CMK (cell line): ENCODE measurements at regions not wholly inside any gene's neighbourhood (a gene's known extent, or its start where the extent isn't known, plus 50 kb on each side); places are given as distances from the start of the nearest gene placed in this dataset.

ENCODE experiments used
- DNase-seq: peaks from one replicate; pipeline ENCODE4 v3.0.0-alpha.2; 2010; ENCODE audit warnings: low read depth

DNA sequence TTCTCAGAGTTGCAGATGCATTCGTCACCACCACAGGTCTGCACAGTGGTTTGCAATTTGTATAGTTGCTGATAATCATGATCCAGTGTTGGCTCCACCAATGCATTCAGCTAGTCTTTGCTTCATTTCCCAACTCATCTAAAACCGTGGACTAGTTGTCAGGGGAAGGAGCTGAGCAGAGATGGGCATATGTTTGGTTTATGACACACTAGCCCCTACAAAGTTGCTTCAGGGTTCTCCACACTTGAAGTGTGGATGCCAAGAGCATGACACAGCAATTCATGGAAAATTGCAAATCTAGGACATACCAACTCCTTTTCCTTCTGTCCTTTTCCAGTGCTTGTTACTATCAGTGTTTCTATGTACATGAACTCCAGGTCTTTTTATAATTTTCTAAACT lies 168.0 kb downstream of the TNFSF13B start:
- DNase-seq, result no peak

DNA sequence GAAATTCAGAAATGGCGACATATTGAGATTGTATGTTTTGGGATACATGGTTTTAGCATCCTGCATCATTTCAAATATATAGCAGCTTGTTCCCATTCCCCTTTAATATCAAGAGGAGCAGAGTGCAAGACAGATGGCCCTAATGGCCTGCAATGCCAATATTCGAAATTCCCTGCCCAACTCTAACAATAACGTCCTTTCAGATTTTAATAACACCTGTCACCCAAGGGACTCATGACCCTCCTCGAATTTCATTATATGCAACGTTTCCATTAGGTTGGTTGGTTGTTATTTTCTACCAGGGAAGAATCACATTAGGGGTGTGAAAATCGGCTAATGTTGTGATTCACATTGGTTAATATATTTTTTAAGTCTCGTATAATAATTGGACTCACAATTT lies 170.0 kb downstream of the TNFSF13B start:
- no peak for DNase-seq

DNA sequence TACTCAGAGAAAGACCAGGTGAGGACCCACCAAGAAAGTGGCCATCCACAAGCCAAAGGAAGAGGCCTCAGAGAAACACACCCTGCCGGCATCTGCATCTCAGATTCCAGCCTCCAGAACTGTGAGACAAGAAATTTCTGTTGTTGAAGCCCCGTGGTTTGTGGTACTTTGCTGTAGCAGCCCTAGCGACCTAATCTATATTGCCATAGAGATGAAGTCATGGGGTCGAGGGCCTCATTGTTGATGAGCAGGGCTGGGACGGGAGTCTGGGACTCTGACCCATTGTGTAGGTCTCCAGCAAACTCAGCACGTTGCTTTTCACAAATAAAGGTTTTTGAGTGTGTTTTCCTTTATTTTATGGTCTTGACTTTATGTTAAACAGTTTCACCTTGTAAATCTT lies 174.9 kb downstream of the TNFSF13B start:
- no peak for DNase-seq

DNA sequence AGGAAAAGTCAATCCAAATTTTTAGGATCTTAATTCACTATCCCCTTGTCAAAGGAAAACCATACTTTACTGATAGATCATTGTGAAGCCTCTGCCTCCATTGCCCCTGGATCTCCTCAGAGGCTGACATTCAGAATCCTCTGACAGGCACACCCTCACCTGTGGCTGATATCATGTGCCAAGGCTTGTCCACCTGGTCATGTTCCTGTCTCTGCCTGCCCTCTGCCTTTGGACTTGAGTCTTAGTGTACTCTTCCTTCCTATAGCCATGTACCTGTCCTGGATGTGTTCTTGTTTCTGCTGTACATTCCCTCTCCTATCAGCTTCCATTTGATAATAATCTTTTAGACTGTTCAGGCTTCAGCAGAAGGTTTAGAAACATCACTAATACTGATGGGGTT lies 179.4 kb downstream of the TNFSF13B start:
- DNase-seq, result no peak

DNA sequence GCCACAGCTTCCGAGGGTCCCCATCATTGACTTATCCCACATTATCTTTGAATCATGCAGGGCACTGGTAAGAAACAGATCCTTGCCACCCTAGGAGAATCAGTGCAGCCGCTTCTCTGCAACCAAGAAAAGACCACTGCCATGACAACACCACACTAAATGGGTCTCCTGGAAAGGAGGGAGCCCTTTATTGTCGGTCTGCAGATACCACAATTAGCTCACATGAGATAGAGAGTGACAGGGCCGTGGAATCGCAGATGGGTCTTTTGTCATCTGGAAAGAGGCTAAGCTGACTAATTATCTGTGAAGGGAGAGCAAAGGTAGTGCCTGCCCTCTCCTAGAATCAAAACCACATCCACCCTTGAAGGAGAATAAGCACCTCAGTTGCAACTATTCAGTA lies 178.3 kb upstream of the MYO16 start:
- no peak for DNase-seq

DNA sequence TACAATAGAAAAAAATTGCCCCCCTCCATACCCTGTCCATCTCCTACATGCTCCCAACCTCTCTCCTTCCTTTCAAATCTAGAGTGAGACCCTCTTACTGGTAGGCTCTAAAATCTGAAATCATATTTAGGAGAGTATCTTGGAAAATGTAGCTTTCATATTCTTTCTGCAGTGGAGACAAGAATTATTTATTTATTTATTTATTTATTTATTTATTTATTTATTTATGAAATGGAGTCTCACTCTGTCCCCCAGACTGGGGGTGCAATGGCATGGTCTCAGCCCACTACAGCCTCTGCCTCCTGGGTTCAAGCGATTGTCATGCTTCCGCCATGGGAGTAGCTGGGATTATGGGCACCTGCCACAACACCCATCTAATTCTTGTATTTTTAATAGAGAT lies 174.1 kb upstream of the MYO16 start:
- no peak for DNase-seq

DNA sequence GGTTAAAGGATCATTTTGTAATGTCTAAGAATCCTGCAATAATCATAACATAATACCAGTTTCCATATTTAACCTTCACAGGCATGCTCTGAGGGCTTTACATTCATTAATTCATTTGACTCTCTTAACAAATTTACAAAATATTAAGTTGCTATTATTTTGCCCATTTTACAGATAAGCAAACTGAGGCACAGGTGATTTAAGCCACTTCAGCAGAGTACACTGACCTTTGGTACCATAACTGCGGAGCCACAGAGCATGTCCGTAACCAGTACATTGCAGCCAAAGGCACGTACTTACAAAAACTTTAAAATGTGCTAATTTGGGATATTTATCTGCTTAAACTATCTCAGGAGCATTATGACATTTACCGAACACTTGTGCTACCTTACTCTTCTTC lies 169.4 kb upstream of the MYO16 start:
- no peak for DNase-seq

DNA sequence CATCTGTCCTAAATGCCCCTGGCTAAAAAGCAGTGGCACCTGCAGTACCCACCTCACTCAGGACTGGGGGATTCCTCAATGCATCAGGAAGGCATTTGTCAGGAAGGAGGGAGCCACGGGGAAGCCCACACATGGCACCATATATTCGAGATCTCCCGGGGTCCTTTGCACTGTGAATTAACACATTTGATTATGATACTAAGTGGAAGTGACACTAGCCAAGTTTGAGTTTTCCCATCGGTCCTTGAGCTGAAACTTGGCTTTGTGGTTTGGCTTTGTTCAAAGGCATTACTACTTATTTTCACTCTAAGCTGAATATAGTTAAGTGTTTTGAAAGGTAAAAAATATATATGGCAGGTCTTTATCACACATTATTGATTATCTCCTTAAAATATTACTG lies 168.7 kb upstream of the MYO16 start:
- no peak for DNase-seq

DNA sequence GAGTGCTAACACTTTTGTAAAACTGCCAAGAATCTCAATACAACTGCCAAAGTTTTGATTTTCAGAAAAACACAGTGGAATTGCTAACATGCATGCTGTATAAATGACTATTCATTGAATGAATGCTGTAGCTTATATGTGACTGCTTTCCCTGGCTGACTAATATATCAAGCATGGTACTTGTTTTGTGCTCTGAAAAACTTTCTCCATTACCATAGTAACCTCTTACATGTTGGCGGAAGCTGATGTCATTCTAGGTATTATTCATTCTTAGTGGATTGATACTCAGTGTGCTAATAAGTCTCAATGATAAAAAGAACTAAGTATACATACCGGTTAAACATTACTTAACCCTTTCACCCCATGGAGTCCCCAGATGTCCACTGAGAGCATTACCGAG lies 166.1 kb upstream of the MYO16 start:
- DNase-seq, result no peak

DNA sequence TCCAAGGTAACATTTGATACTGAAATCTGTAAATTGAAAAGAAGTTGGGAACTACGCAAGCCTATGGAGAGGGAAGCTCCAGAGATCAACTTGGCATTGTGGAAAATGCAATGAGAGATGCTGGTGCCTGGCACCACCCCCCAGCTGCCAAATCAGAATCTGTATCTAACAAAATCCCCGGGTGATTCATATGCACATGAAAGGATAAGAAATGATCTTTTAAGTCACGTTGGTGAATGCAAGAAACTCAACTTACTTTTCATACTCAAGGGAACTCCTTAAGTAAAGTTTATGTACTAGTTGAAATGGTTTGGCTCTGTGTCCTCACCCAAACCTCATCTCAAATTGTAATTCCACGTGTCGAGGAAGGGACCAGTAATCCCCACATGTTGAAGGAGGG lies 158.5 kb upstream of the MYO16 start:
- no peak for DNase-seq

DNA sequence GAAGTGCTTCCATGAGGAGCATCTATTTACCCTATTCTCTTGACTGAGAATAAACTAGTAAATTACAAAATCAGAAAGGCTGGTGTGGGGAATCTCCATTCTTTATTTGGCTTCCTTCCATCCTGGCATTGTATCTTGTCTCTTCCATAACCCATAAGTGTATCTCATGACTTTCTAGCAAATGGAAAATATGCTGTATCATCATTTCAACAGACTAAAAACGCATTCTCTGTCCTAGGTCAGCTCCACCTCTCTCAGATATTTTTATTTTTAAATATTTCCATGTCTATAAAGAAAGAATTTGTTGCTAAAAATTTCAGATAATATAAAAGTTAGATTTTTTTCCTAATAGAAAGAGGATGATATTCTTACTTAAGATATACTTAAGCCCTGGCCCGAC lies 154.2 kb upstream of the MYO16 start:
- no peak for DNase-seq

DNA sequence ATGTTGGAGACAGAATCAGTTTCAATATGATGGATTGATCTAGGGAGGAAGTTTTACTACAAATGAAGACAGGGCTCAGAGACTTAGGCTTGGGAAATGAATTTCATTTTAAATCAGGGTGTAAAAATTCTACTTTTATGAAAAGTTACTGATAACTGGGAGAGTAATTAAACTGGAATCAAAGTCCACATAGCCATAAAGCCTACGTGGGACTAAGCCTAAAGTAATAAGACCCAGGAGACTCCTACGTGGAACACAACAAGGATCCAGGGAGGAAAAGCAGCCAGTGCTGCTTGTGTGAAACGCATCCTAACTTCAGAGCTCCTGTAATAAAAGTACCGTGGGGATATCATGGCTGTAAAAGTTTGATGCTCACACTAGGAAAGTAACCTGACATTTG lies 152.0 kb upstream of the MYO16 start:
- DNase-seq, result no peak

DNA sequence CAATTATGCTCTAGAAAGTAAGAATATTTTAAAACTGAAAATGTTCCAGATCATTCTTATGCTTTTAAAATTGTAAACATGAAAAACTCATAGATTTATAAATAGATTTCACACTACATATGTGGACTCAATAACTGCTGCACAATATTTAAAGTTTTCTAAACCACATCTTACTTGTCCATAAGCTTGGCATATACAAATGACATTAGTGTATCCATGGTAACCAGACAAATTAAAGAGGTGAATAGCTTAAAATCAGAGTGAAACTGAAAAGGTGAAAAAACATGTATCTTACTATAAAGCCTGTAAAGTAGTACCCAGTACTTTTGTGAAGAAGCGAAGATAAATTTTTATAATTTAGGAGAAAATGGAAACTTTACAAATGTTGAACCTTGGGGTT lies 151.2 kb upstream of the MYO16 start:
- no peak for DNase-seq

DNA sequence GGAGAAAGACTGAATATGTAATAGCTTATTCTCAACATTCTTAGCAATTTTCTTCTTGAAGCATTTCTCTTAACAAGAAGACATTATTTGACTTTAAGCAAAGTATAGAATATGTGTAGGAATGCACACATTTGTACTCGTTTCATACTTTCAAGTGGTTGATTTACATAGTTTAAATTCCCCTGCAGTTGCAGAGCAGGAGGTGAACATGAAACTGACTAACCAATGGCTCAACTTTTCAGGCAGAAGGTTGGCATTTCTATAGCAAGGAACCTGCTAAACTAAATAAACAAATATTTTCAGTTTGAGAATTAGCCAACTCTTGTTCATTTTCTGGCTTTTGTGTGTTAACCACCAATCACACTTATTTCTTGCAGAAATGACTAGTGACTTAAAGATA lies 145.4 kb upstream of the MYO16 start:
- no peak for DNase-seq

DNA sequence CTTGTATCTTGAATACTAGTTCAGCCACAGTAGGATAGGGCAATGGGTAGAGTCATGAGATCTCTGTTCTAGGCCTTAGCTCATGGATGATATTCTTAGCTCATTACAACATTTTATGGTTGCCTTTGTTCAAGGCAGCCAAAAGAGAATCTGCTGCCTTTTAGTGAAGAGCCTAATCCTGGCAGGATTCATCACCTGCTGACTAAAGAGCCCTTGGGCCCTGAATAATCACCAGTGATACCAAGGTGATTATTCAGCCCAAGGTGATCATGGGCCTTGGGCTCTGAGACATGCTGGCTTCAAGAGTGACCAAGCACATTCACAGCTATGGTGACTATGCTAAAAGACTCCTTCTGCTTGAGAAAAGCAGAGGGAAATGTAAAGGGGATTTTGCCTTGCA lies 143.3 kb upstream of the MYO16 start:
- DNase-seq, result no peak

DNA sequence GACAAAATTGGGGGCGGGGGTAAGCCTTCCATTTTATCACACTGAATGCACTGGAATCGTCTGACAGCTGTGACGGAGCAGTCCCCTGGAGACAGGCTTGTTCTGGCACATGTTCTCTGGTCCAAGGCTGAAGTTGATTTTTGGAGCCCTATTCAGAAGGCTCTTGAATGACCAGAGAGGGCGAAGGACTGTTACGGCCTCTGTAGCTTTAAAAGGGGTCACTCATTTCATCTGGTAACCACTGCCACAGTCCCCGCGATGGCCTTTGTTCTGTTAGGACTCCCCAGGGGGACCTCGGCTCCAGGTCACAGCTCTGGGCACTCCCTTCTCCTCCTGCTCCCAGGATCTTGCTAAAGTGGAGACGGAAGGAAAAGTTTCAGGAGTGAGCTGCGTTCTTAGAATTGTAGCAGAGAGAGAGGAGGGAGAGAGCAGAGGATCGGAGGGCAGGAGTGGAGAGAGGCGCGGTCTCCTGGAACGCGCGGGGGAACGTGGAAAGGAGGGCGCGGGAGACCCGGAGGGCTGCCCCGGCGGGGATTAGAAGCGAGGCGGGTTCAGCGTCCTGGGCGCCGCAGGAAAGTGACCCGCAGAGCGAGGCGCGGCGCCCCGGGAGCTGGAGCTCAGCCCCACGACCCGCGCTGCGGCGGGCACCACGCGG lies 134.3 kb upstream of the MYO16 start:
- no peak for DNase-seq

DNA sequence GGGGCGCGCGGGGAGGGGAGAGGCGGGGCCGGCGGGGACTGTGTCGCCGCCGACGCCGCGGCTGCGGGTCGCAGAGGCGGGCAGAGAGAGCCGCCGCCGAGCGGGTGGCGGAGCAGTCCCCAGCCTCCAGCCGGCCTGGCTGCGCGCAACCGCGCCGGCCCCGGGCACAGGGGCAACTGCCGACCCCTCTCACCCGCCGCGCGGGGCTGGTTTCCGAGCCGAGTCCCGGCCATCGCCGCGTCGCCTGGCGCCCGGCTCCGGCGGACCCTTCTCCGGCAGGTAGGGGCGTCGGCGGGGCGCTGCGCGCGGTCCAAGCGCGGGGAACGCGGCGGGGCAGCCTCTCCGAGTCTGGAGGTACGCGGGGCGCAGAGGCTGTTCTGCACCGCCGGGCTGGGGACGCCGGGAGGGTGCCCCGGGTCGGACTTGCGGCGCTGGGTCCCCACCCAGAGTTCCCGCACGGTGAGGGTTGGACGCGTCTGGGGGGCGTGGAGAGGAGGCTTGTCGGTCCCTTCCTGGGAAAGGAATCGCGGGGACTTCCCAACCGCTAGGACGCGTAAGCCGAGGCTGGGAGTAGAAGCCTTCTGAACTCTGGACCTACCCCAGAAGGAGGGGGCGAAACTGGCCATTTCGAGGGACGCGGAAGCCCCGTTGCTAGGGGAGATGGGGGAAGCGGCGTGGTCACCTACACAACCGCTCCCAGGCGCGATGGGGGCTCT lies 133.6 kb upstream of the MYO16 start:
- DNase-seq, result no peak

DNA sequence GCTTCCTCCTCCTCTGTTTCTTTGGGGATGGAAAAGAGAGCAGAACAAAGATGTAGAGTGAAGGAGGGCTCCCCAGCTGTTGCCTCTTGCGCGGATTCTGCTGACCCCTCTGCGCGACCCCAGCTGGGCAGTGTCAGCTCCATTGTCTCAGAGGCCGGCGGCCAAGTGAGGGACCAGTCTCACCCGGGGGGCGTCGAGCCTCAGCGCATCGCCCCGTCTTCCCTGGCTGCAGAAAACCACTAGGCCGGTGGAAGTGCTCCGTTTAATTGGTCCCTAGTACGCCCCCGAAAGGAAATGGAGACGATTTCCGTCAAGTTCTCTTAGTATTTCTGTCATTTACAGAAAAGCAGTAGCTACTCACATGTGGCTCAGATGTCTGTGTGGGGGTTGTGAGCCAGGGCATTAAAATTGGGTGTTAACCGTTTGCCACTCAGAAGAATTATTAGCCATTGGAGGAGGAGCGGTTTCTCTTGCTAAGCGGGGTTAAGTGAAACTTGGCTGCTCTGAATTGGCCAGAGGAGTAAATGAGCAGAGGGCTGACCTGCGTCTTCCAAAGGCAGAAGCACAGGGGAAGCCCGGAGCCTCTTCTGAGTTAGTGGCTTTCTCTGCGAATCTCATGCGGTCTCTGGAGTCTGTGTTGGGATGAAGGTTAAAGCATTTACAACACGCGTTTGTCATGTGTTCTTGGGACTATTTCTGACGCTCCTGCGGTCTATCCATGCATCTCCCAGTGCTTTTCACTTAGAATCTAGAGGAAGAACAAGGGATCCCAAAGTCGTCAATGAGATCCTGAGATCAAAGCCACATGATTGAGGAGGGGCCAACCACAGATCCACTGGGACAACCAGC lies 132.8 kb upstream of the MYO16 start:
- DNase-seq, result no peak

DNA sequence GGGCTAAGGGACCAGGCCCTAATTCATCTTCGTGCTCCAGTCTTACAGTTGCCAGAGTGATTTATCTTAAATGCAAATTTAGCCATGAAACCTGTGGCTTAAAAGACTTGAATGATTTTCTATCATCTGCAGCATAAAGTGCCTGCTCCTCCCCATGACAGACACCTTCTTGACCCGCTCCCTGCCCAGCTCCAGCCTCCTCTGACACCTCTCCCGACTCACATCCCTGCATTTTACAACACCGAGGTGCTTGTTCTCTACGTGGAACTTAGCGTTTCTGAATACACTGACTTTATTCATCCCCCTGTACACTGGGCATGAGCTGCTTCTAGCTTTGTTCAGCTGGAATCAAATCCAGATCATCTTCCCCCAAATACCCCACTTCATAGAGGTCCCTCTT lies 128.7 kb upstream of the MYO16 start:
- DNase-seq, result no peak

DNA sequence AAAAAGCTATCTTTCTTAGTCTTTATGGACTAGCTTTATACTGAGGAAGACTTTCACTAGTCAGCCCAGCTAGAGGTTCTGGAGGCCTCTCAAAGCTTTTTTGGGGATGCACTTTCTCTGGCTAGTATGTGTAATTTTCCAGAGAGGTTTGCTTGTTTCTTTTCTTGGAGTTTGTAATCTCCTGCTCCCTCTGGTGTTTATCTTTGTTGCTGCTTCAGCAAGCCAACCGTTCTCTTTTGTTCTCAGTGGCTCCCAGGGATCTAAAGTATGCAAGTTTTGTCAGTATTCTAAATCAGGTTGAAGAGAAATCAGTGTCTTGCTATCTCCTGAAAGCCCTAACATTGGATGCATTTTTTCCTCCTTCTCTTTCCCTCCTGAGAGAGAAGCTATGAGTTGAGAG lies 121.1 kb upstream of the MYO16 start:
- DNase-seq, result no peak

DNA sequence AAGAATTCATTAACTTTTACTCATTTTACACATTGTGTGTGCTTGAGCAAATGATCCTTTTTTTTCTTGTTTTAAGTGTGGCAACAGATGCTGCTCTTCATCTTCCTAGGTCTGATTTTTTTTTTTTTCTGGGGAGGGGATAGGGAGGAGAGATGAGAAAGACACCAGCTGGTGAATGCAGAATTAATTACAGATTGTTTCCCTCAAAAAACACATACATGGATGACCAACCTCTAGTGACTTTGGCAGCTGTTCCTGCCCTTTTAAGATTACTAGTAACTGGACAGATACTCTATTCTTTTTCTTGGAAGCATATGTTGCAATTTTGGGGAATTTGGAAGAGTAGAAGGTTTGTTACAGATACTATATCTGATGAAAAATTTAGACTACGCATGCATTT lies 103.6 kb upstream of the MYO16 start:
- DNase-seq, result no peak

DNA sequence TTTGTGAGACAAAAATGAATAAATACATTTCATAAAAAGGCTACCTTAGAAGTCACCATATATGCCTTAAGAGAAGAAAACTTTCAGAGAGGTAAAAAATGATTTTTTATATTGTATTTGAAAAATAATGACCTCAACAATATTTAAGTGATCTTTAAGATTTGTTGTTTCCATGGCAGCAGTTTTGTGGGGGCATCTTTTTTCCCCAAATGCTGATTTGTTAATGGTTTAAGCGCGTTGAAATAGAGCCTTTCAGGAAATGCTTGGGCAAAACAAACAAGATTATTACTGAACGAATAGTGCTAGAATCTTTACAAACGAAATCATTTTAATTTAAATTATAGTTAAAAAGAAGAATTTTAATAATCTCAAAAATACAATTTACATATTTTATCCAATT lies 103.1 kb upstream of the MYO16 start:
- DNase-seq, result no peak

DNA sequence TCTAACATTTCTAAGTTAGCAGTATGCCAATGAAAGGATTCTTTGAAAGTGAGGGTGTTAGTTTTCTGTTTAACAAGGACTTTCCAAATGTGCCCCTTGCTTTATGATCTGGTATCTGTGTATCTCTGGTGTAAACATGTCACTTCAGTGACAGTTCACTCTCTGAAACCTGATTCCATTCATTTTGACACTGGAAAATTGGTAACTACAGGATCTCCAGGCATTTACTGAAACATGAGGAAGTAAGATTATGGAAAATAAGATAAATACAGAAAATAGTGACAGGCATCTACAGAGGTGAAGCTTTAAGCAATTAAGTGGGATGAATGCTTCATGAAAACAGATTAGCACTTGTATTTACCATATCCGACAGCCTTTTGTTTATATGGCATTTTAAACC lies 101.6 kb upstream of the MYO16 start:
- DNase-seq, result no peak
